GM03348 (cell line): ENCODE measurements at regions not wholly inside any gene's neighbourhood (a gene's known extent, or its start where the extent isn't known, plus 50 kb on each side); places are given as distances from the start of the nearest gene placed in this dataset.

Experiments
- DNase-seq: peaks from one replicate; pipeline ENCODE4 v3.0.0; 2012; ENCODE audit warnings: low spot score

DNA sequence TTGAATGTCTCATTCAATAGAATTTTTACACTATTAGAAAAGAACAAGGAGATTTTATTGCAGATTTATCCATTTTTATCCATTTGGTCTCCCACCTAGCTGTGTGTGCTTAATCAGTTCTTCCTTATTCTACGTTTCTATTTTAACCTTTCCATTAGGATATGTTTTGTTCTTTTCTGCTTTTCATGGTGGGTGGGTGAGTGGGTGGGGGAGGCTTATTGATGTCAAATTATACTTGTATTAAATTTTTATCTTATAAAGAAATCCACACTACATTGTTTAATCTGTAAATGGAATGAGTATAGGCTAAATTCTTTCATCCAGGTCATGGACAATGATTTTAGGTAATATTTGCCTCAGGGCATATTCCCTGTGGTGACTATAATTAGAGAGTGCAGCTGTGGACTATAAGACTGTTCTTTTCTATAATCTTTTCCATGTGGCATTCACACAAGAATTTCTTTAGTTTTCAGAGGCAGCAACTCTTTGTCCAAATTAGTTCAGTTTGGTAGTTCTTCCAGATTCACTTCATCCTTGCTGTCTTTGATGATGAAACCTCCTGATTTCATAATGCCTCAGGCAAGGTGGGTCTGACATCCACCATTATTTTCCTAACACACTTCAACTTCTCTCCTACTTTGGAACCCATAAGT is 2451.8 kb downstream of the PCDH7 start:
- no peak for DNase-seq

DNA sequence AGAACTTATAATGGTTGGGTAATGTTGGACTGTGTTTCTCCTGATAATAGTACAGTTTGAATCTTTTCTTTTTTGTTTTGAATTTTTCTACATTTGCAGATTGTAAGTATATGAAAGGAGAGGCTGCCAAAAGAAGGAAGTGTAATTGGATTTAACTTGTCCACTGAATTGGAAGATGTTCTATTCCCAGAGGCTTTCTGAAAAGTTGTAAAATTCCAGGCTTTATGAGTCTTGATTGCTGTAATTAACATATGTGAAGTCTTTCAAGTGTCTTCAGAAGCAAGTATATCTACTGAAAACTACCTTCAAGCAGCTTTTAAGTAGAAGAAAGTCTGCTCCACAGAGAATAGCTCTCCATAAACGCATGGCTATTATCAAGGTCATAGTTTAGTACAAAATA is 2456.4 kb downstream of the PCDH7 start:
- DNase-seq: no peak

DNA sequence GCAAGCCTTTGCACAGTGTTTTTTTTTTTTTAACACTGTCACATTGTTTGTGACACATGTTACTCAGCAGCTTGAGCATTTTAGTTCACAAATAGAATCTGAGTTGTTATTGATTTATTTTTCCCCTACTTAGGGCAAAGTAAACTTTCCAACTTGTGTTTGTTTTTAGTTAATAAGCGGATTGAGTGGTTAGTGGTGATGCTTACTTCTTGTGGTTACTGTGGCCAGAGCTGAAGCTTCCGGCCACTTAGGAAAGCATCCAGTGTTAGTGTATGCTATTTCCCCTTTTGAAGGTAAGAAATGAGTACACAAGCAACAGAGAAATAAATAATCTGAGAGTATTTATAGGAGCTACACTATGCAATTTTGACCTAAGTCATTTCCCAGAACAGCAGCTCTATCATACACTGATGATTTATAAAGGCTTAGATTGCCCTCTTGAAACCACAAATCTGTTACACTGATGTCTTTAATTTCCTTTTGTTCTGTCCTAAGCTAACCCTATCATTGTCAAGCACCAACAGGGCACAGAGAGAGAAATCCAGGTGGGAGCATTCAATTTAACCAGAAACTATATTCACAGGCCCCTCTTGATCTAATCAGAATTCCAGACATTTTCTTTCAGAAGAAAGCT is 2464.6 kb downstream of the PCDH7 start:
- no peak for DNase-seq

DNA sequence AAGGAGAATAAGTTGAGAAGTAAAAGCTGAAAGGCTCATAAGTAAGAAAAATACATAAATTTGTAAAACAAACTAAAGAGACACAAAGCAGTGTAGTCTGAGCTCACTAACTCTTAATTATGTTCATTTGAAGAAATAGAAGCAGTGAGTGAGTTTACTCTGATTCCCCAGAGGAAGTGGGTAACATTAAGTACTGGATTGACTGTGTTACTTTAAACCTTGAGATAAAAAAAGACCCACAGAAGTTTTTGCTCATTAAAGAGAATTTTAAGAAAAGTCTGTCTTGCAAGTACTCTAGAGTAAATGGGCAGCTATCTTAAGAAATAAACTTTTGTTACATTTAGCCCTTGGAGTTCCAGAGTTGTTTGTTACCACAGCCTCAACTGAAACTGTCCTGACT is 2466.9 kb downstream of the PCDH7 start:
- no peak for DNase-seq

DNA sequence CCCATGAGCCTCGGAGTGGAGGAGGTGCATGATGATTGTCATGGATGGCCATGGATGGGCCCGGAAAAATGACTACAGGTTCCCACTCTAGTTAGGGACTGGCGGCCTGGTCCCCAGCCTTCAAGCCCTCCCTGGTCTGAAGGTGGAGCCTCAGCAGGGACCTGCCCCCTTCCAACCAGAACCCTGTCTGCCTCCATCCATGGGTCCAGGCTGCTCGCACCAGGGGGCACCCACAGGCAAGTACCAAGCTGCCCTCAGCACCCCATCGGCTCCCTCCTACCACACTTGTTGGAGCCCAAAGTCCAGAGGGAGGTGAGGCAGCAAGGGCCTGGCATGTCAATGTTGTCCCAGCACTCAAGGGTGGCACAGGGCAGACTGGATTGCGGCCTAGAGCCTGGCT is 2468.6 kb downstream of the PCDH7 start:
- no peak for DNase-seq

DNA sequence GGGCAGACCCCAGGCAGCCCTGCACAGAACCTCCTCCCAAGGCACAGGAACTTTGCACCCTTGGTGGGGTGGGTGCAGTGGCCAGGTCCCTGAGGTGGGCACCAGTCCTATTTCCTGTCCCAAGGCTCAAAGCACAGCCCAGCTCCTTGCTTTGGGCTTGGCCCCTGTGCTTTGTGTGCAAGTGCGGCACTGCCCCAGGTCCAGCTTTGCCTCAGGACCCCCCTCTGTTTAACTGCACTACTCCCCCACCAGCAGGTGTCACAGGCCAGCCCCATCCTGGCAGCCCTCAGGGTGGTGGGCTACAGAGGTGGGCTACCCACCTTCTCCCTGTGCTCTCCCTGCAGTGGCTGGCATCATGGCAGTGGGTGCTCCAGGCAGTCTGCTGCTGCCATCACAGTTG is 2469.0 kb downstream of the PCDH7 start:
- DNase-seq: no peak

DNA sequence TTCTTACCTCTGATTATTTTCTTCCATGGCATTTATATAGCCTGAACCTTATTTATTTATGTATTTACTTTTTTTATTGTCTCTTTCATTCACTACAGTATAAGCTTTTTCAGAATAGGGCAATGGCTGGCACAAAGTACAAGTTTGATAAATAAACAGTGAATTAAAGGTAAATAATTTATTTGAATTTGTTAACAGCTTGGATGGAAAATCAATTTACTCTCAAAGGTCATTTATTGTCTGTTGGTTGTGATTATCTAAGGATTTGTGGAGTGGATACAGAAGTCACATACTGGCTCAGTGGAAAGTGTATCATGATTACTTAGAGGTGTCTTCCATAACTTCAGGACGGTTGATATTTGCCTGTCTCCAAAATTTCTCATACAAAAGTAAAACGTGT is 2472.9 kb downstream of the PCDH7 start:
- DNase-seq: no peak

DNA sequence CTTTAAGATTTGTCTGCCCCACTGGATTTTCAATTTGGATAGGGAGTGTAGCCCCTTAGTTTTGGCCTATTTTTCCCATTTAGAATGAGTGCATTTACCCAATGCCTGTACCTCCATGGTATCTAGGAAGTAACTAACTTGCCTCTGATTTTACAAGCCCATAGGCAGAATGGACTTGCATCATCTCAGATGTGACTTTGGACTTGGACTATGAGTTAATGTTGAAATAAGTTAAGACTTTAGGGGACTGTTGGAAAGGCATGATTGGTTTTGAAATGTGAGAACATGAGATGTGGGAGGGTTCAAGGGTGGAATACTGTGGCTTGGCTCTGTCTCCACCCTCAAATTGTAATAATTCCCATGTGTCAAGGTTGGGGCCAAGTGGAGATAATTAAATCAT is 2480.2 kb downstream of the PCDH7 start:
- no peak for DNase-seq

DNA sequence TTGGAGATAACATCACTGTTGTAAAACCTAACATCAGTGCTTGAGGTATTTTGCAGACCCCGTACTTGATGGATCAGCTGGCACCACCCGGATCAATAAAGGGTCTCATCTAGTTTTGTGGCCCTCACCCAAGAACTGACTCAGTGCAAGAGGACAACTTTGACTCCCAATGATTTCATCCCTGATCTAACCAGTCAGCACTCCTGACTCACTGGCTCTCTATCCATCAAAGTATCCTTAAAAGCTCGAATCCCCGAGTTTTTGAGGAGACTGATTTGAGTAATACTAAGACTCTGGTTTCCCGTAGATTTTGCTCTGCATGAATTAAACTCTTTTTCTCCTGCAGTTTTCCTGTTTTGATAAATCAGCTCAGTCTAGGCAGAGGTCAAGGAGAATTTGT is 2498.1 kb downstream of the PCDH7 start:
- no peak for DNase-seq

DNA sequence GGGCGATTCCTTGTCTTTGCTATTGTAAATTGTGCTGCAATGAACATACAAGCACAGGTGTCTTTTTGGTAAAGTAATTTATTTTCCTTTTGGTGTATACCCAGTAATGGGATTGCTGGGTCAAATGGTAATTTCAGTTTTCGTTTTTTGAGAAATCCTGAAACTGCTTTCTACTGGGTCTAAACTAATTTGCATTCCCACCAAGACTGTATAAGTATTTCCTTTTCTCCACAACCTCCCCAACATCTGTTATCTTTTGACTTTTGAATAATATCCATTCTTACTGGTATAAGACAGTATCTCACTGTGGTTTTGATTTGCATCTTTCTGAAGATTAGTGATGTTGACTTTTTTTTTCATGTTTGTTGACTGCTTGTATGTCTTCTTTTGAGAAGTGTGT is 2506.0 kb downstream of the PCDH7 start:
- DNase-seq: no peak

DNA sequence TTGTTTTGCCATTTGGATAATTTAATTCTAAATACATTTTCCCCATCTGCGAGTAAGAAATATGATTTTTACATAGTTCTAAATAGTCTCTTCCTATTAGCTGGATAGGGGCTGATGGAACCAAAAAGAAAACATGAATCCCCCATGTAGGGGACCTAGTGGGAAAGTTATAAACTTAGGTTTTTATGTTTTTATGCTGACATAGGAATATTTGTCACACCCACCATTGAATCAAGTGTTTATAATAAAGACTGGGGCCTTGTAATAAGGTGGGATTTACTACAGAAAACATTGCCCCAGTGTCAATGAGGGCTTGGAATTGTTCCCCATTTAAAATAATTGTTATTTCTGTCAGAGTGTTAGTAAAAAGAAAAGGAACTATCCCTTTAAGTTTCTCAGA is 2506.6 kb downstream of the PCDH7 start:
- DNase-seq: no peak

DNA sequence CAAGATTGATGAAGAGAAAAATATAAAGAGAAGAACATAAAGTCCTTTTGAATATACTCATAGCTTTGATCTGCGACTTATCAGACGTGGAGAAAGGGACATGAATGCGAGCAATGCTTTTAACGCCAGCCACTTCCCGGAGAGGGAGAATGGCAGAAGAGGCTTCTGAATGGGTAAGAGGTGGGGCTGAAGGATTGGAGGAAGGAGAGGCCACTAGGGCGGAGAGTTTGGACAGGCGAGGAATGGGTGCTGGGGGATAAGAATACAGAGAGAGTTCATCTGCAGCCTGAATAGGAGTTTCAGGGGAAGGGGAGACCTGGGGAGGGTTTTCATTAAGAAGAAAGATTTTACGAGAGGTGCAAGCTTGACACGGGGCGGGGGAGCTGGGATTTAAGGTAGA is 2534.9 kb downstream of the PCDH7 start:
- no peak for DNase-seq

DNA sequence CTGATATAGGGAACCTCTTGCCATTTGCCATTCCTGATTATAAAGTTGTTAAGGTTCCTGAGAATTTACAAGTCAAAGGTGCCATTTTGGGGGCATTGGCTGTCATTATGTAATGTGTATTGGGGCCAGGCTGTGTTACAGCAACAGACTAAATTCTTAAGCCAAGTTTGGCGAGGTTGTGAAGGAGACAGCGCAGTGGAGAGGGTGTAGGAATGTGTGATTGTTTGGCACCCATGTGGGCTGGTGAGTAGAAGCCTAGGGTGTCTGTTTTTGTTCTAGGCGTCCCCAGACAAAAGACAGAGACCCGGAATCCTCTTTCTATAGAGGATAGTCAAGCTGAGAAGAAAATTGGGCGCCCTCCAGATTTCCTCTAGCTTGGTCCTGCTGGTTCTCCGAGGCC is 2535.3 kb downstream of the PCDH7 start:
- no peak for DNase-seq

DNA sequence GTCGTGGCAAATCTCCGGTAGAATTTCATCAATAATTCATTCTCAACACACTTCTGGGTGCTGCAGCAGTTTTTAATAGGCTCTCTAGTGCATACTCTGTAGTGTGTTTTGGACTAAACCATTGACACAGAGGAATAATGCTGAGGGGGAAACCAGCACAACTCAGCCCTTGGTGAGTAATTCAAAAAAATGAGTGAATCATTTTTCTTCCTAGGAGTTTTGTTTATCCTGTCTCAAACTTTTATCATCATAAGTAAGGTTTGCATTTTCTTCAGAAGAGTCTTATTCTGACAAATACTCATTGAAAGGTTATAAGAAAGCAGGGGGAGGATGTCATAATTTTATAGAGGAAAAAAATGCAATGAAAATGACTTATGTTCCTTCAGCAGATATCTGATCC is 2542.7 kb downstream of the PCDH7 start:
- no peak for DNase-seq

DNA sequence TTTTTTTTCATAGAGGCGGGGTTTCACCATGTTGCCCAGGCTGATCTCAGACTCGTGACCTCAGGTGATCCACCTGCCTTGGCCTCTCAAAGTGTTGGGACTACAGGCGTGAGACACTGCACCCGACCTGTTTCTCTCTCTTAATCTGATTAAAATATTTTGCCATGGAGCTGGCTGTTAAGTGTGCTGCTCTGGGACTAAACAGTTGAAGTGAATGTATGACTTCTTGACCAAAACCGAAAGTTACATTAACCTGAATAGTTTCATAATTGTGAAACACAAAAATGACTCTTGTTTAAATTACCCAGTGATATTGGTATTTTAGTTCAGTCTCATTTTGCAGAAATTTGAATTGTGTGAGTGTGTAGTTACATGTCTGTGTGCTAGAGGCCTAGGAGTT is 2548.6 kb downstream of the PCDH7 start:
- no peak for DNase-seq

DNA sequence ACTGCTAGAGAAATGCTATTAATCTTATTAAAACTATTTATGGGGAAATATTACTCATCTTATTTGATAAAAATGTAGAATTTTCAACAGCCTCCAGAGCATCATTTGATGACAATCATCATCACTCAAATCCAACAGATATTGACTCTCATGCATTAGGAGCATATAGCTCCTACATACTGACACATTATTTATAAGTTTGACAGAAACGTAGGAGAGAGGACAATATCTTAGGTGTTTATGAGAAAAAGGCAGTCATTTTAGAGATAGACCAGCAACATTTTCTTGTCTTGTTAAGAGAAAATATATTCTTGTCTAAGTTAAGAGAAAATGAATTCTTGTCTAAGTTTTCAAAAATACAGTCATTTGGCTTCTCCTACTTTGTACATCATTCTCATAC is 2550.2 kb downstream of the PCDH7 start:
- no peak for DNase-seq

DNA sequence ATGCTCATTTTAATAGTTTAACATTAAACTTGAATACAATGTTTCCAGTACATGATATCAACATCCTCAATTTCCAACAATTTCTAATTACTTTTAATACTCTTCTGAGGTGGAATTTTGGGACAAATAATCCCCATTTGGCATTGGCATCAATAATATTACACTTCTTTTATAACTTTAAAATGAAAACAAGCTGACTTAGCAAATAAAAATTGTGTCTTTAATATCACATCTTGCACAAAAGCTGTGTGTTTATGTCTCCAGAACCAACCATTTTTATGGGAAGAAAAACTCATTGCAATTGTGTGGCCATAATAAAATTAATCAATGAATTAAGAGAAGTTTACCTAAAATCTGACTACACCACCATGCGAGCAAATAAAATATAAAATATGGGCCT is 2552.6 kb downstream of the PCDH7 start:
- no peak for DNase-seq

DNA sequence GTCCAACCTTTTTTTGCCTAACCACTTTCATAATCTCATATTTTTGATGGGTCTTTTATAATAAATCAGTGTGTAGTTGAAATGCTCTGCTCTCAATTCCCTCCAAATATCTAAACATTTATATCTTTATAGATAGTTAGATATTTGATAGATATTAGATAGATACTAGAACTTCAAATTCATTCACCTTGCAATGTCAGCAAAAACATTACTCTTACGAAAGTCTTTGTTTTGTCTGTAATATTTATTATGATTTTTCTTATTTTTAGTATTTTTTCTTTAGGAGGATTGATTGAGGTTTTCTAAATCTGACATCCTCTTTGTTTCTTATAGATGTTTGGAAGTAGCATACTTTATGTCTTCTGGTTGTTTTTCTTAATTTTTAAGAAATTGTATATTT is 2563.6 kb downstream of the PCDH7 start:
- DNase-seq: no peak

DNA sequence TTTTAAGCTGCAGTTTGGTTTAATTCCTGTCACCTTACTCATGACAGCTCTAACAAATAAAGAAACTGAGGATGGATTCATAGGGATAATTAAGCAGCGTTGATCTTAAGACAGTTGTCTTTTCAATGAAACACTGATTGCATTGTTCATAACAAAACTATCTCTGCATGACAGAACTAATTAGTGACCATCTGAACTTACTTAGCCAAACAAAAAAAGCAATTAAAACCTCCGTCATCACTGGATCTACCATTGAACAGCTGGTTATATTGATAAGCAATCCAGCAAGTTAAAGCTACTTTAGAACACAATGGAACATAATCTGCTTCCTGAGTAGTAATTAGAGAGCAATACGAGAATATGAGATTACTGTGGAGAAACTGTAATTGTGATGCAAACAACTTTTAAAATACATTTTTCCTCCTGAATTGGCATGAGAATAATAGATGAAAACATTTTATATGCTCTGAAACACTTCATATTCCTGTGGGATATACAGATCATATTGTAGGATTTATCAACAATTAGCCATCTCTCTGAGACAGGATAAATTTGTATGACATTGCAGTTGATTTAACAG is 2576.8 kb downstream of the PCDH7 start:
- DNase-seq: no peak

DNA sequence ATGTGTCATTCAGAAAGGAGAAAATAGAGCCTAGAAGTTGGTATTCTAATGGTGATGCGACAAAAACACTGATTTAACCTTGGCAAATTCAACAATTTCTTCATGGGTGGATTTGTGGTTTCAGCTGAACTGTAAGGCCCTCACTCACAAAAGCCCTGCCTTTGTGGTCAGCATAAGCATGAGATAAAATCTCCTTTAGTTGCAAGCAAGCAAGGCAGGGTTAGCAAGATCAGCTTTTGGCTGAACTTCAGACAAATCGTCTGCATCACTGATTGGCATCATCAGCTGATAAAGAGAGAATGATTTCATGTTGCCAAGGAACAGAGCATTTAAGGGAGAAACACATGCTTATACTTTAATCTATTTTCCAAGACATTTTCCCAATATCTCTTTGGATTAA is 2582.2 kb downstream of the PCDH7 start:
- no peak for DNase-seq

DNA sequence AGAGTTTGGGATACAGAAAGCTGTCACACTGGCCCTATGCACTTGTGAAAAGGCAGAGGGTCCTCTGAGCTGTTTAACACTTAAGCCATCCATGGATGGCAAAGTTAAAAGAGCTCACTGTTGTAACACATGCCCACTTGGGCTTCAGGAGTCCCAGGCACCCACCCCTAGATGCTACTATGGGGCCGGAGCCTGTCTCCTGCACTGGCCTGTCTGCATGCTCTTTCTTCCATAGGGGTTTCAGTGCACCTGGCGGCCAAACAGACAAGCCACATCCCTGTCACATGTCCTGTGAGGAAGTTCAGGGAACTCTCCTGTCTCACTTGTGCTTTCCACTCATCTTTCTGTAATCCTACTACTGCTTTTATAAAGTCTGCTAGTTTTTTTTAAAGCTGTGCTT is 2586.0 kb downstream of the PCDH7 start:
- no peak for DNase-seq

DNA sequence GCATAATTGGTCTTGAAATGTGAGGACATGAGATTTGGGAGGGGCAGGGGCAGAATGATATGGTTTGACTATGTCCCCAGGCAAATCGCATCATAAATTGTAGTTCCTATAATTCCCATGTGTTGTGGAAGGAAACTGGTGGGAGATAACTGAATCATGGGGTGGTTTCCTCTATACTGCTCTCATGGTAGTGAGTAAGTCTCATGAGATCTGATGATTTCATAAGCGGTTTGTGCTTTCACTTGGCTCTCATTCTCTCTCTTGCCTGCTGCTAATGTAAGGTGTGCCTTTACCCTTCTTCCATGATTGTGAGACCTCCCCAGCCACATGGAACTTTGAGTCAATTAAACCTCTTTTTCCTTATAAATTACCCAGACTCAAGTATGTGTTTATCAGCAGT is 2595.9 kb downstream of the PCDH7 start:
- no peak for DNase-seq

DNA sequence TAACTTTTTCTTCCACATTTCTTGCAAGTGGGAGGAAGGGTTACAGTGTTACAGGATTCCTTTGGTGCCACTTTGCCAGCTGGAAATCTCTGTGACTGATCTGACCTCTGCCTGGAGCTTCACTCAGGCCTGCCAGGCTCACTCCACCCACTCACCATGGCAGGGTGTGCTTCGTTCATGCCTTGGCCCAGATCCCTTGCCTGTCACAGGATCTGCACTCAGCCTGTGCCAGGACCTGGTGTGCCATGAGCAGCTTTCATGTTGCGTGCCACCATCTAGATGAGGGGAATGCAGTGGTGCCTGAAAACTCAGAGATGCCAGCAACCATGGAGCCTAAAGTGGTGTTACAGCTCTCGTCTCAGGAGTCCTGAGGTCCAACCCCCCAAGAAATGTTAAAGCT is 2596.4 kb downstream of the PCDH7 start:
- DNase-seq: no peak

DNA sequence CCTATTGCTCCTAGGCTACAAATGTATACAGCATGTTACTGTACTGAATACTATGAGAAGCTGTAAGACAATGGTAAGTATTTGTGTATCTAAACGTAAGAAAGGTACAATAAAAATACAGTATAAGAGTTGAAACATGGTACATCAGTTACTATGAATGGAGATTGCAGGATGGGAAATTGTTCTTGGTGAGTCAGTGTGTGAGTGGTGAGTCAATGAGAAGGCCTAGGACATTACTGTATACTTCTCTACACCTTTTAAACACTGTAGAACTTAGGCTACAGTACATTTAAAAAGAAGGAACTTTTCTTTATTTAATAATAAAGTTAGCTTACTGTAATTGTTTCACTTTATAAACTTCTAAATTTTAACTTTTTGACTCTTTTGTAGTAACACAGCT is 2603.2 kb downstream of the PCDH7 start:
- DNase-seq: no peak
